GDM1 (cell line): ENCODE measurements at regions not wholly inside any gene's neighbourhood (a gene's known extent, or its start where the extent isn't known, plus 50 kb on each side); places are given as distances from the start of the nearest gene placed in this dataset.

Source experiments
- DNase-seq: peaks from one replicate; lab custom pipeline; 2025; lab: John Stamatoyannopoulos, UW

DNA sequence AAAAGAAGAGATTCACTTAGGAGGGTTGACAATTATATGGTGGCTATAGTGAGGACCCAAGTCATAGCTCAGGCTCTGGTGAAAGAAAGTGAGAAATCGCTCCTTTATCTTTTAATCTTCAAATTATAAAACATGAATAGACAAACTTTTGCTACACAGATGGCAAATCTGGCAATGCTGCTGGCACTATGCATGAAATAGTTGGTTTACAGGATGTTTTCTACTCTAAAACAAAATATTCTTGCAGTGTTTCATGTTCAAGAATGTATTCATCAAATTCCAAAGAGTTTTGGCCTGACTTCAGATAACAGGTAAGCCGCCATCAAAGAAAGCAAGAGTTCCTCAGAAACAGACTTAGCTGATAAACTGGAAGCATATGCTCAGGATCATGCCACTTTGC, 801.2 kb downstream of the C4orf33 start:
- DNase-seq: no peak

DNA sequence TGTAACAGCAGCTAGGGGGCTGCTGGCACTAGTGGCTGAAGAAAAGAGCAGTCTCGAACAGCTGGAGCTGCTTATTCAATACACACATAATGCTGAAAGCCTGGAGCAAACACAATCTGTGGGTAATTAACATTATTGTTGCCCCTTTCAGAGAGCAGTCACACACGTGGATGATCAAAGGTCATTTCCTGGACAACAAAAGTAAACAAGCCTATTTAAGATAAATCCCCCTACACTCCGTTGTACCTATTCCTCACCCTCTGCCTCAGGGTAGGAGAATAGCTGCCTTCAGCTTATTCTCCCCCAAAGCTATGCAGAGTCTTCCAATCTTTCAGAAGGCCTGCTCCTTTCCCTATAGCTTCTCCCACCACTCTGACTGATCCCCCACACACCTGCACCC, 803.9 kb downstream of the C4orf33 start:
- DNase-seq: no peak

DNA sequence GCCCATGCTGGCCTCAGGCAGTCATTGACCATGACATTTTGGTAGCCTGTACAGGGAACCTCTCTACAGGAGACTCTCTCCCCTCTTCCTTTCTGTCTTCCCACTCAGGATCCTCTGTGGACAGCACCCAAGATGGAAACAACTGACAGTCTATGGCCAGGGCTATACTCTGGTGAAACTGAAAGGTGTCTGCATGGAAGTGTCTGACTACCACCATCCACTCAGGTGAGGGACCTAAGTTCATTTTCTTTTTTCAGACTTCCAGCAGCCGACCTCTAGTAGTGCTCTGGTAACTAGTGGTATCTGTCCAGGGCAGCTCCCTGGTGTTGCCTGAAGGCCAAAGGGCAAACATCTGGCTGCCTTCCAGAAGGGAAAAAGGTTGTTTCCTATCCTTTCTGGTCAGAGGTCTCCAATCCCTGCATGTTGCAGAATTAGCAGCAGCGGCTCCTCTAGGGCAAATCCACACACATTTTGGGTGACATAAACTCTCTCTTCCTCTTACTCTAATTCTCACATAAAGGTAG, 804.5 kb downstream of the C4orf33 start:
- no peak for DNase-seq

GRCh38 chr4:129901205-129901604, 805.3 kb downstream of the C4orf33 start:
- no peak for DNase-seq

- DNase-seq: no peak
Measured at GRCh38 chr4:129903861-129904260, 807.9 kb downstream of the C4orf33 start.

- DNase-seq: no peak
Measured at GRCh38 chr4:129905256-129905655, 809.3 kb downstream of the C4orf33 start.

GRCh38 chr4:129908117-129908516, 812.2 kb downstream of the C4orf33 start:
- no peak for DNase-seq

GRCh38 chr4:129916991-129917390, 821.0 kb downstream of the C4orf33 start:
- DNase-seq: no peak

GRCh38 chr4:129917651-129918050, 821.7 kb downstream of the C4orf33 start:
- no peak for DNase-seq

GRCh38 chr4:129926936-129927335, 831.0 kb downstream of the C4orf33 start:
- DNase-seq: no peak

- DNase-seq: no peak
Measured at GRCh38 chr4:129929052-129929451, 833.1 kb downstream of the C4orf33 start.

GRCh38 chr4:129929984-129930383, 834.0 kb downstream of the C4orf33 start:
- no peak for DNase-seq

DNA sequence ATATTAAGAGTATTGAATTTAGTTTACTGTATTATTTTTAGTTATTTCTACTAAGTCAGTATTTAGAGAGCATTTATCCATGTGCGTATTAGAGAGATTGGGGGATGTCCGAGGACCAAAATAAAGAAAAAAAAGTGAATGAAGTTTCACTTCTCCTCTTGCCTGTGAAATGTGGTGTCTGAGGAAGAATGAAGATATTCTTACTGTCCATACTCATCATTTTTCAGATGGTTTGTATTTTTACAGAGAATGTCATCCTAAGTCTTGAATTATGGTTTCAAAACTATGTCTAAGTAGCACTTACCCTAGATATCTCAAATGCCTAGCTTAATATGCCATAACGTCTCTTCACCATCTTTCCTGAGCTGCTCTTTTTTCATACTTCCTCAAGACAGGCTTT, 854.3 kb downstream of the C4orf33 start:
- no peak for DNase-seq

GRCh38 chr4:129966175-129966574, 870.2 kb downstream of the C4orf33 start:
- DNase-seq: no peak

GRCh38 chr4:129968366-129968765, 872.4 kb downstream of the C4orf33 start:
- no peak for DNase-seq

DNA sequence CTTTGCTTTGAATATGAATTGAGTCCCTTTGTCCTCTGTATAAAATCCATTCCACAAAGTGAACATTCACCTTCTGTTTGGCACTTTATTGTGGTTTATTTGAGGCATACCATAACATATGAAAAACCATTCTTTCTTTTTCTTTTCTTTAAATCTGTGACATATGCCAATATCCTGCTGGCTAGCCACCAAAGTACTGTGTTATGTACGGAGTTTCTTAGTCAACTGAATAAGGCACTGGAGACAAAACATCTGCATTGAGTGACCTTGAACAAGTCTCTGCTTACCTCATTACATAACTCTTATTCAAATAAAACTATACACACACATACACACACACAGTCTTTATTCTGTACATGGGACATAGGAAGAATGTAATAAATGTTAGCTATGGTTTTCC, 872.8 kb downstream of the C4orf33 start:
- no peak for DNase-seq

DNA sequence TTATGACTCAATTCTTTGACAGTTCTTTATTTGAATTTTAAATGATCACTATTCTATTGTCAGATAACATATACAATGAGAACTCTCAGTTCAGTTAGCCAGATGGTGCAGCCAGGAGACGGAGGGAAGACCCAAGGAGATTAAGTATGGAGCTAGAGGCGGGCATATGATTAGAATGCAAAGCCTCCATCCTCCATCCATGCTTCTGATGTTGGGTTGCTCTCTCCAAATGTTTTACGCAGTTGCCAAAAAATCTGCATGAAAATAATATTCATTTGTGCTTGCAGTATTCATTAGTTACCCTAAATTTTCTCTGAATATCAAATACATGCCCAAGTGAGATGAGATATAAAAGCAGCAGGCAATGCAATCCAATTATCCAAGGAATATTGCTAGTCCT, 874.8 kb downstream of the C4orf33 start:
- no peak for DNase-seq

DNA sequence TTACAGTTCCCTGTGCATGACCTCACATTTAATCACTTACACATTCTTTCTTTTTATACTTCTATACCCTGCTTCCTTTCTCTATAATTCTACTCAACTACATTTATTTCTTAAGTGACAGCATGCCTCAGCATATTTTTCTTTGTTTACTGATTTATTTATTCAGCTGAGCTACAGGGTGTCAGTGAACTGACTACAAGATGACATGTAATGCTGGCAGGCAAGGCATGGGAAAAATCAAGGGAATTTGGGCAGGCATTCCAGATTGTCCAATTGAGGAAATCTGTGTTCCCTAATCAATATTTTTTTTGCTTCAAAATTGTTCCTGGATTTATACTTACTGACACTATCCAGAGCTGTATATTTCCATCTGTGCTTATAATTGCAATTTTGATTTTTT, 875.5 kb downstream of the C4orf33 start:
- no peak for DNase-seq

DNA sequence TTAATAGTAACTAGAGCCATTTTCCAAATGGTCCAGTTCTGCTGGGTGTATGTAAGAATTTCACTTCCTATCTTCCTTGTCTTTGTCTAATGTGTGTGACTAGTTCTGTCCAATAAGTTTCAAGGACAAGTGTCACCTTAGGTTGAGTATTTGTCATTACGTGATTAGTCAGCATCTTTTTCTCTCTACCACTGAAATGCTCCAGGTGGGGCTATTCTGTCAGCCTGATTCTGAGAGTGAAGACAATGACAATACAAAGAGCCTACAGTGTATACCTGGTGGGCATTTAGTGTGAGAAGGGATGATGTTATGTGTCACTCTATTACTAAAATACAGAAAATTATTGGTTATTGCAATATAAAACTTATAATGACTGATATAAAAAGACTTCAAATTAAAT, 876.3 kb downstream of the C4orf33 start:
- DNase-seq: no peak

- DNase-seq: no peak
Measured at GRCh38 chr4:129974730-129975129, 878.8 kb downstream of the C4orf33 start.

DNA sequence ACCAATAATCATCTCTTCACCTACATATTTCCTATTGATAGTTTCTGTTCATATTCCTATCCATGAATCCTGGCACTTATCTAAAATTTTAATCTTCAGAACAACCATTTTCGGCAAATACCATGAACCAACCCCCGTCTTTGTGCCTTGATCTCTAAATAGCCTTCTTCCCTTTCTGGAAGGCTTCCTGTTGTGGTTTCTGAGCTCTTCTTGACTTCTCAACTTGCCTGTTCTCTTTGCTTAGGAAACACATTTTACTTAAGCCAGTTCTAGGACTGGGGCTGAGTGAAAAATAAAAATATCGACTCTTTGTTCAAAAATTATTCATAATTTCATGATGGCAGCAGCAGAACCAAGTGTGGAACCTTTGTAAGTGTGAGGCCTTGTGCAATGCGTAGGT, 882.4 kb downstream of the C4orf33 start:
- DNase-seq: no peak

- no peak for DNase-seq
Measured at GRCh38 chr4:129988957-129989356, 893.0 kb downstream of the C4orf33 start.

DNA sequence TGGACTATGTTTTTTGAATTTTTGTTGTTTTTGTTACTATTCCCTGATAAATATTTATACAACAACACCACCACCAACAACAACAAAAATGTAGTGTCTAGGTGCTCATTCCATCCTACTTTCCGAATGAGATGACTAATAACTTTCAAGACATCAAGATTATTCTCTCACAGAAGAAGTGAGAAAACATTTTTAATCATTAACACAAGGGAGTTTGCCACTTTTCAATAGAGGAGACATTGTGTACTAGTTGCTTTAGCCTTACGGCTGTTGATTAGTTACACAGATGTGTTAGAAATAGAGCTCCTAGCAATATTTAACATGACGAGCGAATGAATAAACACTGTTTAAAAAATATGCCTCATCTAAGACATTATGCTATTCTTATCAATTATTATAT, 898.8 kb downstream of the C4orf33 start:
- DNase-seq: no peak

GRCh38 chr4:129998436-129999150, 902.6 kb downstream of the C4orf33 start:
- no peak for DNase-seq
